ENCODE measurements at regions not wholly inside any gene's neighbourhood (a gene's known extent, or its start where the extent isn't known, plus 50 kb on each side); places are given as distances from the start of the nearest gene placed in this dataset.
"Not testable (repeated sequence)": the region's sequence is repeated elsewhere in the genome, so short reads cannot be mapped to it uniquely, and the experiment has no call there.

DNA sequence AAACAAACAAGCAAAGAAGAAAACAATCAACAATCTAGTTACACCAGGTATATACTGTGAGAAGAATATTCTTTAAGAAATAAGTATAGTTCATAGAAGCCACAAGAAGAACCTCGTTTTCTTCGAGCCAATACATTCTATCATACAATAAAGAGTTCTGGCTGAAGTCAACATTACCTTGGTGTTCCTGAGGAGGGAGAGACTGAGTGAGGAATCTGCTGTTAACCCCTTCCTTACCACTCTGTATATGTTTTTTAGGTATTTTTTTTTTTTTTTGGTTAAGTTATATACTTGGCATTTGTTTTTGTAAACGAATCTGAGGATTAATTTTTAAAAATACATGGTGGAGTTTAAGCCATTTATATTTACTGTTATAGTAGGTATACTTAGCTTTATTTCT lies 412.5 kb downstream of the NUP35 start:
- no peak for DNase-seq

DNA sequence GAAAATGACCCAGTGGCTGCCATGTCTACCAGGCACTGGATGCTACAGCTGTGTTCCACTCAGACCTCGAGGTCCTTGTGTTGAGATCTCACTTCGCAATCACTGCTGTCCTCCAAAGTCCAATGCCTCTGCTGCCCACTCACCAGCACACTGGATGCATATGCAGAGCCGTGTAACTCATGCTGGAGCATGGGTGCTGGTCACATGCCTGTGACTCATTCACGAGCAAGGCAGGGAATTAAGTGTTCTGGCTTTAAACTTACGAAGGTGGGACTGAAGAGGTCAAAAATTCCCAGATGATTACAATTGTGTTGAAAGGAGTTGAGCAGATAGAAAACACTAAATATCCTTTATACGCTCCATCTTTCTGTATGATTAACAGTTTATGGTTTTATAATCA lies 417.5 kb downstream of the NUP35 start:
- no peak for DNase-seq

DNA sequence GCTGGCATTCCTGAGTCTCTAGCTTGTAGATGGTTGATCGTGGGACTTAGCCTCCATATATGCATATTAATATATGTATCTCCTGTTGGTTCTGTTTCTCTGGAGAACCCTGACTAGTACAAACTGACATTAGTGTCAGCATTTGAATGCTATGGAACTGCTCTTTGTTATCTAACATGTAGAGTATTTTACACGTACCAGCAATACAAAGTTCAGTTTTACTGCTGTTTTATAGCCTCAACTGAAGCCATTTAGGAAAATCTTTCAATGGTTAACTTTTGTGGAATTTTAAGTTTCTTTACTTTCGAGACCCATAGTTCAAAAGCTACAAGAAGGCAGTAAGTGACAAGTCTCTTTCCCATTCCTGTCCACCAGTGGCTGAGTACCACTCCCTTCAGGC lies 418.4 kb downstream of the NUP35 start:
- DNase-seq: no peak

DNA sequence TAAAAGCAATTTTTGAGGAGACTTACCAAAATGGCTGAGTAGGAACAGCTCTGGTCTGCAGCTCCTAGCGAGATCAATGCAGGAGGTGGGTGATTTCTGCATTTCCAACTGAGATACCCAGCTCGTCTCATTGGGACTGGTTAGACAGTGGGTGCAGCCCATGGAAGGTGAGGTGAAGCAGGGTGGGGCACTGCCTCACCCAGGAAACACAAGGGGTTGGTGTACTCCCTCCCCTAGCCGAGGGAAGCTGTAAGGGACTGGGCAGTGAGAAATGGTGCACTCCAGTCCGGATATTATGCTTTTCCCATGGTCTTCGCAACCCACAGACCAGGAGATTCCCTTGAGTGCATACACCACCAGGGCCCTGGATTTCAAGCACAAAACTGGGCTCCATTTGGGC lies 419.0 kb downstream of the NUP35 start:
- DNase-seq: no peak

DNA sequence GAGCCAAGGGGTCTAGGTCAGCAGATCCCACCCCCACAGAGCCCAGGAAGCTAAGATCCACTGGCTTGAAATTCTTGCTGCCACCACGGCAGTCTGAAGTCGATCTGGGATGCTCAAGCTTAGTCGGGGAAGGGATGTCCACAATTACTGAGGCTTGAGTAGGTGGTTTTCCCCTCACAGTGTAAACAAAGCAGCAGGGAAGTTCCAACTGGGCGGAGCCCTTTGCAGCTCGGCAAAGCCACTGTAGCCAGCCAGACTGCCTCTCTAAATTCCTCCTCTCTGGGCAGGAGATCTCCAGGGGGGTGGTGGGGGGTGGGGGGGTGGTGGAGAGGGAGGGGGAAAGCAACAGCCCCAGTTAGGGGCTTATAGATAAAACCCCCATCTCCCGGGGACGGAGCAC lies 419.5 kb downstream of the NUP35 start:
- DNase-seq: no peak

DNA sequence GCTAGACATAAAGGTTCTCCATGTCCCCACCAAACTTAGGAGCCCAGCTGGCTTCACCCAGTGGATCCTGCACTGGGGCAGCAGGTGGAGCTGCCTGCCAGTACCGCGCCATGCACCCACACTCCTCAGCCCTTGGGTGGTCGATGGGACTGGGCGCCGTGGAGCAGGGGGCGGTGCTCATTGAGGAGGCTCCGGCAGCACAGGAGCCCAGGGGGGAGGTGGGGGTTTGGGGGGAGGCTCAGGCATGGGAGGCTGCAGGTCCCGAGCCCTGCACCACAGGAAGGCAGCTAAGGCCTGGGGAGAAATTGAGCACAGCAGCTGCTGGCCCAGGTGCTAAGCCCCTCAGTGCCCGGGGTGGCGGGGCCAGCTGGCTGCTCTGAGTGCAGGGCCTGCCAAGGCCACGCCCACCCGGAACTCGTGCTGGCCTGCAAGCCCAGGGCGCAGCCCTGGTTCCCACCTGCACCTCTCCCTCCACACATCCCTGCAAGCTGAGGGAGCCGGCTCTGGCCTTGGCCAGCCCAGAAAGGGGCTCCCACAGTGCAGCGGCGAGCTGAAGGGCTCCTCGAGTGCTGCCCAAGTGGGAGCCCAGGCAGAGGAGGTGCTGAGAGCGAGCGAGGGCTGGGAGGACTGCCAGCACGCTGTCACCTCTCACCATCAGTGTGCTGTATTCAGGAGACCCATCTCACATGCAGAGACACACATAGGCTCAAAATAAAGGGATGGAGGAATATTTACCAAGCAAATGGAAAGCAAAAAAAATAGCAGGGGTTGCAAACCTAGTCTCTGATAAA lies 422.5 kb downstream of the NUP35 start:
- DNase-seq: not testable (repeated sequence)

DNA sequence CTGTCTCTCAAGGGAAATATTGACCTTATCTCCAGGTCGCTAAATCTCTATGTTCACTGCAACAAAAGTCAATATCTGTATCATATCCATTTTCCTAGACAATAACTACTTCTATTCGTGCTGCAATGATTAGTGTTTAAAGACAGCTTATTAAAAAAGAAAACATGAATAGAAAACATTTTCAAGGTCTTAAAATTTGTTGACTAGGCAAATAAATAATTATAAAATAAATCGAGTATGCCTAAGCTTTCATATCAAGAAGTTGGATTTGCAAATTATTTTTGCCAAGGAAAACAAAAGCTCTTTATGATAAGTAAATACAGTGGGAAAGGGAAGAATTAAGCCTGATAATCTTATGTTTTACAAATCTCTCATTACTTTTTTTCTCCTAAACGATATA lies 428.5 kb downstream of the NUP35 start:
- DNase-seq: no peak

DNA sequence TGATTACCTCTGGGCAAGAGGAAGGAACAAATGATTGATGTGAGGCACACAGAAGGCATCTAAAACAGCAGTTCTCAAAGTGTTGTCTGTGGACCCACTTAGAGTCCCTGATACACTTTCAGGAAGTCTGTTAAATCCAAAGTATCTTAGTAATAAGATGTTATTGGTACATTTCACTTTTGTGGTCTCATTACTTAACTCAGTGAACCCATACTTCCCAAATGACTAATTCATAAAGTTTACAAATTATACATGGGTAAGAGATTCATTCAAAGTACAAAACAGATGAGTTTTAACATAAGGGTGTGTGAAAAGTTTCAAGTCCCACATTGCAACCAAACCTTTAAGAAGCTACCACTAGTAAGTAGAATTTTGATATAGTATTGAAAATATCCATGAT lies 440.5 kb downstream of the NUP35 start:
- no peak for DNase-seq

DNA sequence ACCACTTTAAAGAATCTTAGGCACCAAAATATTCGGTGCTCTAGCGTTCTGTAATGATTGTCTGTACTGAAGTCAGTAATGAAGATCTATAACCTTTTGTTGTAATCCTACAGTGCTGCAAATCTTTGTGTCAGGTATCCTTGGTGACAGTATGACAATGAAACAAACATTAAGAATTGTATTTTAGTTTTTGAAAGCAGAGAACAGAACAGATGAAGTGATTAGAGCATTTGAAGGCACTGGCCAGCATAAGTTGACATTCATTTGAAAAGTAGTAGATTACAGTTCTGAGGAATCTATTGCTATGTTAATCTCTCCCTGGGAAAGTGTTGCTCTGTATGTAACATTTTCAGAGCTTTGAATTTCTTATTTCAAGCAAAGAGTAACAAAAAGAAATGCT lies 451.2 kb downstream of the NUP35 start:
- DNase-seq: no peak

DNA sequence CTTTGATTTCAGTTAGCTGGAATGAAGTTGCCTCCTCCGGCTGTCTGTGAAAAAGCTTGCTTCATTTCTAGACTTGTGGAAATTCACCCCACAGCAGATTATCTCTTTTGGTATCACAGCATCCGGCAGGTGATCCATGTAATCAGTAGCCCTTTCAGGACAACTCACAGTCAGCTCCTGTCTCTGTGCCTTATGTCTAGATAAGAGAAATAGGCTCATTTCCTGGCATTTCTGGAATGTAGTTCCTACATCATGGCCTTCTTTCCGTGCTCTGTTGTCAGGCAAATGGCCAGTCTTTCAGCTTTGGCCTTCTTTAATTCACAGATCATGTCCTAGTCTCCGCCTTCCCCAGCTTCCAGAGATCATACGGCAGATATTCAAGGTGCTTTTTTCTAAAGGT lies 455.4 kb downstream of the NUP35 start:
- no peak for DNase-seq

DNA sequence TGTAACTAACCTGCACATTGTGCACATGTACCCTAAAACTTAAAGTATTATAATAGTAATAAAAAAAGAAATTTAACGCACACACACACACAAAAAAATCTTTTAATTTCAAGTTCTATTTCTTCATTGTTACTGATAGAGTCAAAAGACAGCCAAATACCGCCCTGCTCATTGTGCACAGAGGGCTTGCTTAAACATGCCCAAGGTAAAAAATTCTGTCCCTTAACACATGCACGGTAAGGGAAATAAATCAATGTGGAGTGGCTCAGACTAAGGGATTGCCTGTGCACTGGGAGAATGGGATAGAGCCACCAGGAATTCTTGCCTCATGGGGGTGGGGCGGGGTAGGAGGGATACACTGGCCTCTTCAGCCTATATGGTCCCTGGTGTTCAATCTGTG lies 468.0 kb downstream of the NUP35 start:
- DNase-seq: no peak

DNA sequence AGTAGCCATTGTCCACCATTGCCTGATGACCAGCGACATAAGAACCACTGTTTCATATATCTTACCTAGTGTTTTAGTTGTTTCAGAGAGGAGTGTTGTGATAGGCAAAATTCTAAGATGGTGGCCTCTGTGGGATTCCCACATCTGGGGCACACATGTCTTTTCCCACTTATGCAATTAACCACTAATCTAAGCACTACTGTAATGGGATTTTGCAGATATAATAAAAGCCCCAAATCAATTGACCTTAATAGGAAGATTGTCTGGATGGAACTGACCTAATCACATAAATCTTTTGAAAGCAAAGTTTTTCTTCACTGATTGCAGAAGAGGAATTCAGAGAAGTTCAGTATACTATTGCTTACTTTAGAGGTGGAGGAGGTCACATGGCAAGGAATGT lies 469.9 kb downstream of the NUP35 start:
- no peak for DNase-seq

DNA sequence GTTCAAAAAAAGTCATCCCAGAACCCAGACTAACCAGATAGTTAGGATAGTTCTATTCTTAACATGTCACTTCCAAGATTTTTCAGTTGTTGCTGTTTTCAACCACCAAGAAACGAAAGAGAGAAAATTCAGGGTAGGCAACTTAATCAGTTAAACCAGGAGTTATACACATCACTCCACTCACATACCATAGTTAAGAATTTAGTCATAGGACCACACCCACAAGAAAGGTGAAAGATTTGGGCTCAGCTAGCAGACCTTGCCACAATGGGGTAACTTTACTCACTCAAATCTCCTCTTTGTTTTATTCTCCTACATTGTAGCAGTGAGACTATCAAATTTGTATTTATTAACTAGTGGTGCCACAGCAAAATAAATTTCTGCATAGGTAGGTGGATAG lies 473.6 kb downstream of the NUP35 start:
- no peak for DNase-seq

DNA sequence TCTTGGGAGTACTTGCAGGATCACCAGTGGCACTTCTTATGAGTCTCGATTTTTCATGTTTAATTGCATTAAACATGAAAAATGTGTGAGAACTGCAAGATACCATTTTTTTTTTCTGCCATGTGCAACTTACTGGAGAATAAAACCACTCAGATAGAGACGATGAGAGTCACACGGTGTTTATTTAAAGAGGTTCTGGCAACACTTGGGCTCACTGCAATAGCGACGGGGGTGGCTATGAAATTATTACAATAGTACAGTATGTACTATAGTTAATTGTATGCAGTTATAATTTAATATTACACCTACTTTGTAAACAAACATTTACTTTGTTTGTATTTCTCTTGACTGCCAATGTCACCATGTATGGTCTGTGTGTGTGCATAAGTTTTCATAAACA lies 479.8 kb downstream of the NUP35 start:
- DNase-seq: no peak

DNA sequence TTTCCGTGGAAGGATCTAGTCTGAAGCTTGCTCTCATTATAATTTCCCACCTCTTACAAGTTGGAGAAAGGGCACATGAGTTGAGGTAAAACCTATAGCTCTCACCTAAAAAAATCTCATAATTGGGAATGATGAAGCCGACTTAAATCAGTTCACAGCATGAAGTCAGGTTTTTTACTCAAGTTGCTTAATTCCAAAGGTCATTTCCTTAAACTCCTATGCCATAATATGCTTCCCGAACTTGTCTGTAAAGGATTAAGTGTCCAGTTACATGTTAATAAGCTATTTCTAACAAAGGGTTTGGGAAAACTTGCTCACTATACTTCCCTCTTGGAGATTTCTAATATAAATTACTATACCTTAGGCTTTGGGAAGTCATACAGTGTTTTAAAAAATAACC lies 481.2 kb downstream of the NUP35 start:
- DNase-seq: no peak

DNA sequence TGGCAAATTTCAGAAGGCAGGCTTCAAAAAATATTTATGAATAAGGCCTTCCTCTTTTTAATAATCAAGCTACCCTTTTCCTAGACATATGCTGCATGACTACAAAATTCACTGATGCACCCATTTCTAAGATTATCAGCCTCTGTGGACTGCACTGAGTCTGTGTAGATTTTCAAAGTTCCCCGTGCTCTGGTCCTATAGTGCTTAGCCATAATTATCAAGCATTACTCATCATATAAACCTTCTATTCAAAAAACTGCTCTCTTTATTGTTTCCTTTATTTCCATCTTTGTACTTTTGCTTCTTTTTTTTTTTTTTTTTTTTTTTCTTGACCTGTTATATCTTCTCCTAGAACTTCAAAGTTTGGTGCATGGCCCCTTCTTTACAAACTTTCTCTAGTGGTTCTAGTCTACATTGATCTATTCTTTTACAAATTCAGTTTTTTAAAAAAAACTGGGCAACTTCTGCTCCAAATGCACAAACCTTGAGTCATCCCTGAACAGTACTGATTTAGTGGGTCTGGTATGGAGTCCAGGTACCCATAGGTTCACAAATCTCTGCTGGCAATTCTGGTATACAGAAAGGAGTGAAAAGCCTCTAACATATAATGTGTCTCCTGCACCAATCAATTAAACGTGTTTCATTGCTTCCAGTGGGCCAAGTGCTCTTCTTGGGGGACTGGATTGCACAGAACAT lies 481.9 kb downstream of the NUP35 start:
- no peak for DNase-seq

DNA sequence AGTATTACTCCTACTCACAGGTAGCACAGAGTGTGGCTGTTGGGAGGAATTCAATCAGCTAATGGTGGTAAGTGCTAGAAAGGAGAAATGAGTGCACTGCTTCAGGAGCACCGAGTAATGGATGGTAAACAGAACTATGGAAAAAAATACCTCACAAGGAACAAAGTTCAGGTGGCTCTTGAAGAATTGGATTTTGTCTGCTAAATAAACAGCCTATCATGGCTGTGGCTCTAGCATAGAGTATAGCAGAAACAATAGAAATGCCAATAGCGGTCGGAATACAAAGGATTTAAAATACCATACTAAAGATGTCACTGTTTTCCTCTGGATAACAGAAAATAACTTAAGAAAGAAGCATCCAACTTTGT lies 482.5 kb downstream of the NUP35 start:
- DNase-seq: no peak

DNA sequence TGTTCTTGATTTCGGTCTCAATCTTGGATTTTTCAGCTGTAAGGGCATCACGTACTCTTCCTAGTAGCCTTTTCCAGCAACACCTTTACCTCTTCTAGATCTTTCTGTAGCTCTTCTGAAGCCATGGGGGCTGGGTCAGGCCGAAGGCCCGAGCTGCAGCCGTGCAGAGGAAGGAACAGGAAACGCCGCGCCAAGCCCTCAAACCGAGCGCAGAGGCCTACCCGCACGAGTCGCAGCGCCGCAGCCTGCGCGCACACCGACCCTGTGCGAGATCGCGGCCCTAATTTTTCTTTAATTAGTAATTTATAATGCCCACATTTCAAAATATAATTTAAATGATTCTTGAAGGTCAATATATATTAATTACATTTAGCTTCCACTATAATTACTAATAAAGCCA lies 483.8 kb downstream of the NUP35 start:
- DNase-seq: no peak

DNA sequence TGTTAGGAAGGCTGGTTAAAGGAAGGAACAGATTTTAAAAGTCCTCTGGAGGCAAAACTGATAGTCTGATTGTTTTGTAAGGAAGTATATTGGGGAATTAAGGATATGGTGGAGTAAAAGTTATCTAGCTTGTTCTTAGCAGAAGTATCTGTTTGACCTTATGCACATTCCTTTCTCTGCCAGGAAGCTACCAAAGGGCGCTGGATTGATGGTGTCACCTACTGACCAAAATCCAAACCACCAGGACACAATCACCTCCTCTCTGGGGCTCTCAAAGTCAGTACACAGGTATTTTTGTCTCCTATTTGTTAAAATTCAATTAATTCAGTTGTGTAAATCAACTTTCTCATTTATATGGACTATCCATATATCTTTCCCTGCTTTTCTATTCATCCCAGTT lies 484.5 kb downstream of the NUP35 start:
- no peak for DNase-seq

DNA sequence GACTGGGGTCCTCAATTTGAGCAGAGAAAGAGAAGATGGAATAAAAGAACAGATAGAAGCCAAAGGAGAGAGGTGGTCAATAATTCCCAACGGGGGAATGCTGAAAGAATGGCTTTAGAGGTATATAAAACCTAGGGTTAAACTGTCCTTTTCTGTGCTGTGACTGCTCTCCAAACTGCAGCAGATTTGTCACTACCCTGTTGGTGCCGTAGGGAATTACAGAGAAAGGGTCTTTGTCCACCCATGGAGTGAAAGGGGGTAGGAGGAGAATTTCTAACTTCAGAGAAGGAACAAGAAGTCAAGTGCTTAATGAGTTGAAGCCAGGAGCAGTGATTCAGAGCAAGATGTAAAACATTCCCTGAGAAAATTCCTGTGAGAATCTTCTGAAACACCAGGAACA lies 486.5 kb downstream of the NUP35 start:
- DNase-seq: no peak

DNA sequence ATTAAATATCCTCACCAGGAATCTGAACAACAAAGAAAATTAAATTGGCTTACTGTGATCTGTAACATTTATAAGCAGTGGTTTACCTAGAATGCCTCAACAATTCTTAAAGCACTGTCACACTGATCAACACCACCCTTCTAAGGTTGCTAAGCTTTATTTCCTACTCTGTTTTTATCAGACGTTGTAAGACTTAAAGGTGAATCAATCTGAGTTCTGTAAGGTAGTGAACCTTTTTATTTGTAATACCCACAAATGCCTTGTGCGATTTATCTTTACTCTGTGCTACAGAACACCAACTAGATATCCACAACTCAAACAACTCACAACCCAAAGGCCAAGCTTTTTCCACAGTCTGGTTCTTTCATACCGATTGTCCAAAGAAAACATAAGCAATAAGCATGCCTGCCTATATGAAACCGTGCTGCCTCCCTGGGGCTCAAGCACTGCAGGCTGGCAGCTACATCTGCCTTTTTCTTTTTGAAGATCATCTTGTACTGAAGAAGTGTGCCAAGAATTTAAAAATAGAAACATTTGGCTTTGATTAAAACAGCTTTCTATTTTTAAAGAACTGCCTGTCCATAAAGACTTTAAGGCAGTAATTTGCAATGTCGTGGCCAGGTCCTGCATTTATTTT lies 490.7 kb downstream of the NUP35 start:
- DNase-seq: peak; percentile 12

DNA sequence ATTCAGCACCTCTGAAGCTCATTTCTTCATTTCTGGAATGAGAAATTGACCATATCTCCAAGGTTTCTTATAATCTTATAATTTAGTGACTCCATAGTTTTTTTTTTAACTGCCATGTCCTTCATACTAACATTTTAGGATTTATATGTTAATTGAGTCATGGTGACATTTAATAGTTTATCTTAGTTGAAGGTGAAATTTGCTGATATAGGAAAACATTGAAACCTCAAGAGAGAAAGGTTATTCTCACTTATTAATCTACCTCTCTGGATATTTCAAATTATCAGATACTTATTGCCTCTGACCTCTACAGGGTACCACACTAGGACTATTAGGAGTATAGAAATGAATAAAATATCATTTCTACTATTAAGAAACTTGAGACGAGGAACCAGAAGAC lies 499.0 kb downstream of the NUP35 start:
- DNase-seq: no peak

DNA sequence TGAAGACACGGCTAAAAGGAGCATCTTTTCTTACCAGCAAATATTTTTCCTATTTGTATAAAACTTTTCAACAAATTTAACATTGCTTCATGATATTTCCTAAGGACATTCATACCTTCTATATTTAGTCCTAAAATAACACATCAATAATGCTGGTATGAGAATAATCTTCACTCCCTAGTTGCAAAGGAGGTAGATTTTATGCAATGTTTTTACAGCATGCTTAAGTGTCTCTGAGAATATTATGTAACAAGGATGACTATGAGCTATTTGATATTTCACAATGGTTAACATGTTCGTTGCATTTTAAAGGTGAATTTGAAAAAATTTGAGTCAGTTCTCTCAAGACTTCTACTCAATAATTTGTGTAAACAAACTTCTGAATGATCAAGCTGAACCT lies 506.7 kb downstream of the NUP35 start:
- no peak for DNase-seq

DNA sequence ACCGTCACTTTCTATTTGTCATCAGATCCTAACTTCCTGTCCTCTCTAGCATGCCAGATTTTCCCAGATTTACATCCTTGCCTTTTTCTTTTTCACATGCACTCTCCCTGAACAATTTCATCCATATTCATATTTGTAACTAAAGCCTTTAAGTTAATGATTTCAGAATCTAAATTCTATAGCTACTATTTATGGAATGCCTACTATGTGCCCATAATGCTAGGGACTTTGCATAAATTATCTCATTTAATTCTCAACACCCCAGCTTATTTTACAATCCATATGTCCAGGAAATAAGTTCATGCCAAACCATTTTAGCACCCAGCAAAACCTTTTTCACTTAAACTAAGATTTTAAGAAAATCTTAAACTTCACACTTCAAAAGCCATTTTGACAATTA lies 531.9 kb downstream of the NUP35 start:
- DNase-seq: no peak

DNA sequence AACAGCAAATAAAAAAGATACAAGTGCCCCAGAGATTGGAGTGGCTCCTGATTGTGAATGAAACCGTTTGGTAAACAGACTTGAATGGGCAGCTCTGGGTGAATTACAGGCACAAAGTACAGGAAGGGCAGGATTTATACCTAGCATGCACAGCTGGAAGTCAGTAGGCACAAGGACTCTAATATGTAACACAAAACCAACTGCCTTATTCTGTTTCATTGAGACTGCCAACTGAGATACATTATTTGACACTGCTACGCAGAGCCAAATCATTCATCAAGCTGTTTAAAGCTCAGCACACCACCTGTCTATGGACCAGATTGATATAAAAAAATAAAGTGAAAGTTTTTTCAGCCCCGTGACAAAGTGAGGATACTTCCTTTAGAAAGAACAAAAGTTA lies 541.2 kb downstream of the NUP35 start:
- DNase-seq: peak; percentile 88
